ENCODE measurements at regions not wholly inside any gene's neighbourhood (a gene's known extent, or its start where the extent isn't known, plus 50 kb on each side); places are given as distances from the start of the nearest gene placed in this dataset.

DNA sequence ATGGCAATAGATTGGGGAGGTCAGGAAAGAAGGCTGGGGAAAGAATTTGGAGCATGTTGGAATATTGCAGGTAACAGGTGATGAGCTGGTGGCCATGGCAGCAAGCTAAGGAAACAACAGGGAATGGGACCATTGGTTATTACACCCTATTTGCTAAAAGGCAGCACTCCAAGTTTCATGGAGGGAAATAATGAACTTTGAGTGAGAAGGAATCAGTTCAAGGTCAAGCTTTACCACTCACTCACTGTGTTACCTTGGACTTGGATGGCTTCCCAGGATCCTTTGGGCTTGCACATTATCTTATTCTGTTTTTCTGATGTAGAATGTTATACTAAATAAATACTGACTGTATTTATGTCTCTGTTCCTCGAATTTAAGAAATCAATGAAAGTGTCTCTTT, 792.8 kb upstream of the CDH8 start:
- TF ChIP-seq, protein P1, sequence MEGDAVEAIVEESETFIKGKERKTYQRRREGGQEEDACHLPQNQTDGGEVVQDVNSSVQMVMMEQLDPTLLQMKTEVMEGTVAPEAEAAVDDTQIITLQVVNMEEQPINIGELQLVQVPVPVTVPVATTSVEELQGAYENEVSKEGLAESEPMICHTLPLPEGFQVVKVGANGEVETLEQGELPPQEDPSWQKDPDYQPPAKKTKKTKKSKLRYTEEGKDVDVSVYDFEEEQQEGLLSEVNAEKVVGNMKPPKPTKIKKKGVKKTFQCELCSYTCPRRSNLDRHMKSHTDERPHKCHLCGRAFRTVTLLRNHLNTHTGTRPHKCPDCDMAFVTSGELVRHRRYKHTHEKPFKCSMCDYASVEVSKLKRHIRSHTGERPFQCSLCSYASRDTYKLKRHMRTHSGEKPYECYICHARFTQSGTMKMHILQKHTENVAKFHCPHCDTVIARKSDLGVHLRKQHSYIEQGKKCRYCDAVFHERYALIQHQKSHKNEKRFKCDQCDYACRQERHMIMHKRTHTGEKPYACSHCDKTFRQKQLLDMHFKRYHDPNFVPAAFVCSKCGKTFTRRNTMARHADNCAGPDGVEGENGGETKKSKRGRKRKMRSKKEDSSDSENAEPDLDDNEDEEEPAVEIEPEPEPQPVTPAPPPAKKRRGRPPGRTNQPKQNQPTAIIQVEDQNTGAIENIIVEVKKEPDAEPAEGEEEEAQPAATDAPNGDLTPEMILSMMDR (IDR thresholded peaks at IDR 0.05): no peak
- TF ChIP-seq EP300 (IDR thresholded peaks at IDR 0.05): no peak
